HCT116 (cell line): ENCODE measurements at regions not wholly inside any gene's neighbourhood (a gene's known extent, or its start where the extent isn't known, plus 50 kb on each side); places are given as distances from the start of the nearest gene placed in this dataset.

ENCODE experiments used
- ATF3 ChIP-seq: IDR thresholded peaks from 2 replicates; pipeline ENCODE4 v1.6.1; 2012
- CEBPB ChIP-seq: IDR thresholded peaks from 2 replicates; pipeline ENCODE4 v1.6.1; 2012; ENCODE audit warnings: low read depth
- CTCF ChIP-seq, 3 experiments: fragments of 200-600 bp in 1 of 3; sonication (generic) in 1 of 3; IDR thresholded peaks in 2 of 3; conservative IDR thresholded peaks in 1 of 3; 2 replicates each; pipeline ENCODE4 v1.5.1; 2012 to 2017; ENCODE audit warnings: low read depth in 2 of 3, low read length in 2 of 3, antibody characterized with exemption in 1 of 3, borderline replicate concordance in 1 of 3, control low read depth in 1 of 3, mild to moderate bottlenecking in 1 of 3, mixed read lengths in 1 of 3, mixed run types in 1 of 3, moderate library complexity in 1 of 3; ENCODE audit not compliant: insufficient read depth in 1 of 3
- ELF1 ChIP-seq: IDR thresholded peaks from 2 replicates; pipeline ENCODE4 v1.6.1; 2012; ENCODE audit warnings: low read depth, borderline replicate concordance
- EZH2 ChIP-seq: fragments of 200-600 bp; sonication (generic); IDR thresholded peaks from 2 replicates; pipeline ENCODE4 v1.6.1; 2017; ENCODE audit warnings: antibody characterized with exemption, mixed run types
- EZH2phosphoT487 ChIP-seq: fragments of 200-600 bp; IDR thresholded peaks from 2 replicates; pipeline ENCODE4 v1.6.1; 2018; ENCODE audit warnings: antibody characterized with exemption, borderline replicate concordance
- JUND ChIP-seq: IDR thresholded peaks from 2 replicates; pipeline ENCODE4 v1.6.1; 2012
- POLR2A ChIP-seq: IDR thresholded peaks from 2 replicates; pipeline ENCODE4 v1.7.0; 2011; ENCODE audit warnings: borderline replicate concordance; ENCODE audit not compliant: insufficient read depth, insufficient read length; ENCODE audit errors: extremely low read depth
- POLR2AphosphoS5 ChIP-seq: IDR thresholded peaks from 2 replicates; pipeline ENCODE4 v1.6.1; 2011; ENCODE audit warnings: mild to moderate bottlenecking, low read depth, low read length, moderate library complexity
- SIN3A ChIP-seq: IDR thresholded peaks from 2 replicates; pipeline ENCODE4 v1.6.1; 2012; ENCODE audit warnings: low read depth
- YY1 ChIP-seq: IDR thresholded peaks from 2 replicates; pipeline ENCODE4 v1.6.1; 2011; ENCODE audit warnings: low read length, low read depth, moderate library complexity, mild to moderate bottlenecking; ENCODE audit not compliant: insufficient replicate concordance; ENCODE audit errors: extremely low read depth
- ZBTB33 ChIP-seq: IDR thresholded peaks from 2 replicates; pipeline ENCODE4 v1.6.1; 2011; ENCODE audit warnings: mild to moderate bottlenecking, low read length, moderate library complexity; ENCODE audit not compliant: insufficient replicate concordance; ENCODE audit errors: extremely low read depth
- ZNF274 ChIP-seq: fragments of 200-500 bp; sonication (Bioruptor generic); IDR thresholded peaks from 2 replicates; pipeline ENCODE4 v1.6.1; 2014; ENCODE audit warnings: mild to moderate bottlenecking, low read depth, low read length, inconsistent platforms
- TF ChIP-seq, protein P1 (sequence below): IDR thresholded peaks from 2 replicates; pipeline ENCODE4 v1.6.1; 2012

- TF ChIP-seq EZH2phosphoT487 (no peak), JUND (no peak), POLR2A (no peak), CTCF (IDR thresholded peaks at IDR 0.05 in 2 of 3, conservative IDR thresholded peaks at IDR 0.05 in 1 of 3; ENCODE audit: borderline replicate concordance in 1 of 3, insufficient read depth in 1 of 3, low read depth in 2 of 3, low read length in 2 of 3) (no peak), ZBTB33 (no peak), ELF1 (no peak), YY1 (no peak), ZNF274 (no peak), EZH2 (no peak), POLR2AphosphoS5 (no peak), CEBPB (no peak), SIN3A (no peak), ATF3 (no peak)
- TF ChIP-seq, protein P1, sequence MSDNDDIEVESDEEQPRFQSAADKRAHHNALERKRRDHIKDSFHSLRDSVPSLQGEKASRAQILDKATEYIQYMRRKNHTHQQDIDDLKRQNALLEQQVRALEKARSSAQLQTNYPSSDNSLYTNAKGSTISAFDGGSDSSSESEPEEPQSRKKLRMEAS, result no peak
Measured at GRCh38 chr10:111612273-111612672, 535.4 kb downstream of the ADRA2A start.
